ENCODE measurements at regions not wholly inside any gene's neighbourhood (a gene's known extent, or its start where the extent isn't known, plus 50 kb on each side); places are given as distances from the start of the nearest gene placed in this dataset.
"Not testable (repeated sequence)": the region's sequence is repeated elsewhere in the genome, so short reads cannot be mapped to it uniquely, and the experiment has no call there.

GRCh38 chr7:81162771-81163525 is 244.1 kb upstream of the SEMA3C start:
- DNase-seq: no peak

- DNase-seq: no peak
Observed at GRCh38 chr7:81162234-81162633, 243.4 kb upstream of the SEMA3C start.

- peak; percentile 81 for DNase-seq
Observed at GRCh38 chr7:81161451-81162075, 242.7 kb upstream of the SEMA3C start.

- DNase-seq: no peak
Observed at GRCh38 chr7:81159402-81159801, 240.6 kb upstream of the SEMA3C start.

GRCh38 chr7:81158189-81158588 is 239.3 kb upstream of the SEMA3C start:
- DNase-seq: no peak

GRCh38 chr7:81155654-81156373 is 237.0 kb upstream of the SEMA3C start:
- DNase-seq: no peak

GRCh38 chr7:81154565-81154964 is 235.7 kb upstream of the SEMA3C start:
- no peak for DNase-seq

- DNase-seq: not testable (repeated sequence)
Observed at GRCh38 chr7:81152925-81153324, 234.1 kb upstream of the SEMA3C start.

GRCh38 chr7:81150951-81151361 is 232.1 kb upstream of the SEMA3C start:
- no peak for DNase-seq

- no peak for DNase-seq
Observed at GRCh38 chr7:81143856-81144255, 225.0 kb upstream of the SEMA3C start.

GRCh38 chr7:81141257-81142205 is 222.7 kb upstream of the SEMA3C start:
- DNase-seq: not testable (repeated sequence)

- DNase-seq: no peak
Observed at GRCh38 chr7:81140775-81141174, 221.9 kb upstream of the SEMA3C start.

GRCh38 chr7:81140252-81140651 is 221.4 kb upstream of the SEMA3C start:
- no peak for DNase-seq

- DNase-seq: no peak
Observed at GRCh38 chr7:81138870-81139269, 220.0 kb upstream of the SEMA3C start.

- no peak for DNase-seq
Observed at GRCh38 chr7:81135324-81135723, 216.5 kb upstream of the SEMA3C start.

- DNase-seq: no peak
Observed at GRCh38 chr7:81128011-81128410, 209.2 kb upstream of the SEMA3C start.

- DNase-seq: peak; percentile 7
Observed at GRCh38 chr7:81120803-81121202, 202.0 kb upstream of the SEMA3C start.

GRCh38 chr7:81120111-81120510 is 201.3 kb upstream of the SEMA3C start:
- DNase-seq: no peak

- no peak for DNase-seq
Observed at GRCh38 chr7:81114633-81115032, 195.8 kb upstream of the SEMA3C start.

- DNase-seq: no peak
Observed at GRCh38 chr7:81112731-81113130, 193.9 kb upstream of the SEMA3C start.

- DNase-seq: no peak
Observed at GRCh38 chr7:81111781-81112540, 193.1 kb upstream of the SEMA3C start.

- DNase-seq: no peak
Observed at GRCh38 chr7:81111358-81111757, 192.5 kb upstream of the SEMA3C start.

Data from NCI-H524 treated with DMSO at 0.1 percent for 48 hours (cell line).